Liver (tissue), 8 donors: ENCODE measurements at regions not wholly inside any gene's neighbourhood (a gene's known extent, or its start where the extent isn't known, plus 50 kb on each side); places are given as distances from the start of the nearest gene placed in this dataset.

Experiments
- DNase-seq: peaks from one replicate; pipeline ENCODE4 v3.0.0-alpha.2; 2017; ENCODE audit warnings: low spot score
- H3K27ac ChIP-seq, 2 donors: one replicate each; pipeline ENCODE4 v1.7.0; 2013; ENCODE audit warnings: inconsistent platforms in 2 of 2, low read length in 2 of 2, control low read depth in 1 of 2, low read depth in 1 of 2, mild to moderate bottlenecking in 1 of 2
- H3K27me3 ChIP-seq, 4 donors: one replicate each; pipeline versions ENCODE4 v1.6.1 to v1.7.0; 2013; ENCODE audit warnings: low read length in 3 of 4, inconsistent platforms in 1 of 4, mild to moderate bottlenecking in 1 of 4, moderate library complexity in 1 of 4; ENCODE audit not compliant: control insufficient read depth in 4 of 4, insufficient read depth in 4 of 4
- H3K36me3 ChIP-seq, 4 donors: one replicate each; pipeline versions ENCODE4 v1.6.1 to v1.7.0; 2013; ENCODE audit warnings: low read length in 3 of 4, mild to moderate bottlenecking in 3 of 4, low read depth in 1 of 4, moderate library complexity in 1 of 4; ENCODE audit not compliant: control insufficient read depth in 4 of 4, insufficient read depth in 3 of 4
- H3K4me1 ChIP-seq, 4 donors: one replicate each; pipeline versions ENCODE4 v1.6.1 to v1.7.0; 2013; ENCODE audit warnings: low read length in 3 of 4, mild to moderate bottlenecking in 3 of 4, moderate library complexity in 1 of 4; ENCODE audit not compliant: control insufficient read depth in 4 of 4, insufficient read depth in 4 of 4
- H3K4me3 ChIP-seq, 3 donors: one replicate each; pipeline versions ENCODE4 v1.6.1 to v1.7.0; 2013; ENCODE audit warnings: low read length in 3 of 3, control low read depth in 1 of 3, low read depth in 1 of 3, mild to moderate bottlenecking in 1 of 3
- H3K9ac ChIP-seq, 2 donors: one replicate each; pipeline ENCODE4 v1.7.0; 2013; ENCODE audit warnings: low read length in 2 of 2, mild to moderate bottlenecking in 2 of 2, moderate library complexity in 2 of 2, control low read depth in 1 of 2, low read depth in 1 of 2
- H3K9me3 ChIP-seq, 4 donors: one replicate each; pipeline versions ENCODE4 v1.6.1 to v1.7.0; 2013; ENCODE audit warnings: low read length in 3 of 4; ENCODE audit not compliant: control insufficient read depth in 4 of 4
- EGR1 ChIP-seq, 2 donors: IDR thresholded peaks; 2 replicates each; pipeline ENCODE4 v1.6.1; 2016 to 2018; ENCODE audit warnings: antibody characterized with exemption in 2 of 2, low read depth in 2 of 2
- FOXA2 ChIP-seq: IDR thresholded peaks from 2 replicates; pipeline ENCODE4 v1.6.1; 2016; ENCODE audit warnings: antibody characterized with exemption
- HNF4A ChIP-seq, 2 donors: conservative IDR thresholded peaks; 2 replicates each; pipeline ENCODE4 v1.6.1; 2016; ENCODE audit warnings: antibody characterized with exemption in 2 of 2, mild to moderate bottlenecking in 2 of 2
- HNF4G ChIP-seq: IDR thresholded peaks from 2 replicates; pipeline ENCODE4 v1.6.1; 2016; ENCODE audit warnings: antibody characterized with exemption
- RXRA ChIP-seq, 2 donors: IDR thresholded peaks; 2 replicates each; pipeline ENCODE4 v1.6.1; 2017 to 2018; ENCODE audit warnings: antibody characterized with exemption in 2 of 2, mild to moderate bottlenecking in 1 of 2
- YY1 ChIP-seq: IDR thresholded peaks from 2 replicates; pipeline ENCODE4 v1.6.1; 2016; ENCODE audit warnings: antibody characterized with exemption, mild to moderate bottlenecking
- WGBS: extraction: QIAGEN DNeasy Blood & Tissue Kit; methylation state at CpG from one replicate; pipeline ENCODE4 v1.1.7; 2013; 5-methylcytosine and 5-hydroxymethylcytosine counted together
- TF ChIP-seq, protein P1 (sequence below): IDR thresholded peaks from 2 replicates; pipeline ENCODE4 v1.6.1; 2016; ENCODE audit warnings: antibody characterized with exemption
- TF ChIP-seq, protein P2 (sequence below): fragments of 150-350 bp; IDR thresholded peaks from 2 replicates; pipeline ENCODE4 v1.5.1; 2017; ENCODE audit warnings: improper control_type of control experiment, low read depth, low read length; ENCODE audit not compliant: missing input control
- TF ChIP-seq, protein P3 (sequence below): IDR thresholded peaks from 2 replicates; pipeline ENCODE4 v1.6.1; 2016; ENCODE audit warnings: antibody characterized with exemption, mild to moderate bottlenecking
- TF ChIP-seq, protein P4 (sequence below): IDR thresholded peaks from 2 replicates; pipeline ENCODE4 v1.6.1; 2016; ENCODE audit warnings: antibody characterized with exemption
- TF ChIP-seq, protein P5 (sequence below): IDR thresholded peaks from 2 replicates; pipeline ENCODE4 v1.6.1; 2016; ENCODE audit warnings: antibody characterized with exemption
- donor health status: healthy.
- donor health status: healthy.
- donor health status: healthy.
- donor health status: healthy.
- donor health status: healthy.

DNA sequence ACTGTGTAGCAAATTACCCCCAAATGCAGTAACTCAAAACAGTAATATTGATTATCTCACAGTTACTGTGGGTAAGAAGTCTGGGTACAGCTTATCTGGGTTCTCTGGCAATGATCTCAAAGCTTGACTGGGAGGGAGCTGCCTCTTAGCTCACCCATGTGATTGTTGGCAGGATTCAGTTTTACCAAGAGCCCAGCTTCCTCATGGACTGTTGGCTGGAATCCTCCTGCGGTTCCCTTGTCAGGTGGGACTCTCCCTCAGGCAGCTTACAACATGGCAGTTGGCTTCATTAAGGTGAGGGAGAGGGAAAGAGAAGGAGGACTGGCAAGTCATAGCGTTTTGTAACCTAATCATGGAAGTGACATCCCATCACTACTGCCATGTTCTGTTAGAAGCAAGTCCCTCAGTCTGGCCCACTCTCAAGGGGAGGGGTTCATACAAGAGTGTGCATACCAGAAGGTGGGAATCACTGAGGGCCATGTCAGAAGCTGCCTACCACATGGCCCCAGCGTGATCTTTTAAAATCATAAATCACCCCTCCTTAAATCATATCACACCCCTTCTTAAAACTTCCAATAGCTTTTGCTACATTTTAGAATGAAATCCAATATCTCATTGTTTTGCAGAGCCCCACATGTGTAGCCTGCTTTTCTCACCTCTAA is 108.1 kb downstream of the OLFM4 start:
- Histone ChIP-seq H3K4me3 (no peak overlapping the region), H3K36me3 (no peaks in the 10 kb centered on the region), H3K27ac (no peak overlapping the region), H3K9me3 (peaks cover 0 to 4% (median 0%) of the 10 kb centered on the region in 4 donors), H3K4me1 (no peaks in the 10 kb centered on the region), H3K27me3 (peaks cover 0 to 3% (median 3%) of the 10 kb centered on the region in 4 donors), H3K9ac (no peak overlapping the region)
- no peak for TF ChIP-seq EGR1 (IDR thresholded peaks at IDR 0.05; ENCODE audit: low read depth in 2 of 2)
- TF ChIP-seq, protein P1, sequence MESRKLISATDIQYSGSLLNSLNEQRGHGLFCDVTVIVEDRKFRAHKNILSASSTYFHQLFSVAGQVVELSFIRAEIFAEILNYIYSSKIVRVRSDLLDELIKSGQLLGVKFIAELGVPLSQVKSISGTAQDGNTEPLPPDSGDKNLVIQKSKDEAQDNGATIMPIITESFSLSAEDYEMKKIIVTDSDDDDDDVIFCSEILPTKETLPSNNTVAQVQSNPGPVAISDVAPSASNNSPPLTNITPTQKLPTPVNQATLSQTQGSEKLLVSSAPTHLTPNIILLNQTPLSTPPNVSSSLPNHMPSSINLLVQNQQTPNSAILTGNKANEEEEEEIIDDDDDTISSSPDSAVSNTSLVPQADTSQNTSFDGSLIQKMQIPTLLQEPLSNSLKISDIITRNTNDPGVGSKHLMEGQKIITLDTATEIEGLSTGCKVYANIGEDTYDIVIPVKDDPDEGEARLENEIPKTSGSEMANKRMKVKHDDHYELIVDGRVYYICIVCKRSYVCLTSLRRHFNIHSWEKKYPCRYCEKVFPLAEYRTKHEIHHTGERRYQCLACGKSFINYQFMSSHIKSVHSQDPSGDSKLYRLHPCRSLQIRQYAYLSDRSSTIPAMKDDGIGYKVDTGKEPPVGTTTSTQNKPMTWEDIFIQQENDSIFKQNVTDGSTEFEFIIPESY, result no peak
- WGBS, result 69% methylated on average over 3 of the region's 3 CpGs
- no peak for DNase-seq

DNA sequence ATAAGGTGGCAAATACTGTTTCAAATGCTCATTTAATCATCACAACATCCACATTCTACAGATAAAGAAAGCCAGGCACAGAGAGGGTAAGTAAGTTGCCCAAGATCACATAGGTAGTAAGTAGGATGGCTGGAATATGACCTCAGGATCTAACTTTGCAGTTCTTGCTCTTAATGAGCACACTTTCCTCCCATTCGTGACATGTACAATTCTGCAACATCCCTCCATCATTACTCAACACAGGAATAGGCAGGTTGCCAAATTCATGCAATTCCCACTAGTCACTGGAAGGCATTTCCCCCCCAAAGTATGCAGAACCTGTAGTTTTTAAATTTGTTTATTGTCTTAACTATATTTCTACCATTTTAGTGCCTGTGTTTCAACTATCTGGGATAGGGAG is 109.2 kb downstream of the OLFM4 start:
- peaks cover 0 to 3% (median 3%) of the 10 kb centered on the region in 4 donors for H3K27me3 ChIP-seq
- no peak overlapping the region for H3K4me3 ChIP-seq
- DNase-seq, result no peak
- WGBS, result 16% methylated on average over 1 of the region's 1 CpG
- H3K27ac ChIP-seq, result no peak overlapping the region
- no peaks in the 10 kb centered on the region for H3K36me3 ChIP-seq
- H3K4me1 ChIP-seq, result no peaks in the 10 kb centered on the region
- TF ChIP-seq, protein P2, sequence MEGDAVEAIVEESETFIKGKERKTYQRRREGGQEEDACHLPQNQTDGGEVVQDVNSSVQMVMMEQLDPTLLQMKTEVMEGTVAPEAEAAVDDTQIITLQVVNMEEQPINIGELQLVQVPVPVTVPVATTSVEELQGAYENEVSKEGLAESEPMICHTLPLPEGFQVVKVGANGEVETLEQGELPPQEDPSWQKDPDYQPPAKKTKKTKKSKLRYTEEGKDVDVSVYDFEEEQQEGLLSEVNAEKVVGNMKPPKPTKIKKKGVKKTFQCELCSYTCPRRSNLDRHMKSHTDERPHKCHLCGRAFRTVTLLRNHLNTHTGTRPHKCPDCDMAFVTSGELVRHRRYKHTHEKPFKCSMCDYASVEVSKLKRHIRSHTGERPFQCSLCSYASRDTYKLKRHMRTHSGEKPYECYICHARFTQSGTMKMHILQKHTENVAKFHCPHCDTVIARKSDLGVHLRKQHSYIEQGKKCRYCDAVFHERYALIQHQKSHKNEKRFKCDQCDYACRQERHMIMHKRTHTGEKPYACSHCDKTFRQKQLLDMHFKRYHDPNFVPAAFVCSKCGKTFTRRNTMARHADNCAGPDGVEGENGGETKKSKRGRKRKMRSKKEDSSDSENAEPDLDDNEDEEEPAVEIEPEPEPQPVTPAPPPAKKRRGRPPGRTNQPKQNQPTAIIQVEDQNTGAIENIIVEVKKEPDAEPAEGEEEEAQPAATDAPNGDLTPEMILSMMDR, result no peak
- TF ChIP-seq, protein P3, sequence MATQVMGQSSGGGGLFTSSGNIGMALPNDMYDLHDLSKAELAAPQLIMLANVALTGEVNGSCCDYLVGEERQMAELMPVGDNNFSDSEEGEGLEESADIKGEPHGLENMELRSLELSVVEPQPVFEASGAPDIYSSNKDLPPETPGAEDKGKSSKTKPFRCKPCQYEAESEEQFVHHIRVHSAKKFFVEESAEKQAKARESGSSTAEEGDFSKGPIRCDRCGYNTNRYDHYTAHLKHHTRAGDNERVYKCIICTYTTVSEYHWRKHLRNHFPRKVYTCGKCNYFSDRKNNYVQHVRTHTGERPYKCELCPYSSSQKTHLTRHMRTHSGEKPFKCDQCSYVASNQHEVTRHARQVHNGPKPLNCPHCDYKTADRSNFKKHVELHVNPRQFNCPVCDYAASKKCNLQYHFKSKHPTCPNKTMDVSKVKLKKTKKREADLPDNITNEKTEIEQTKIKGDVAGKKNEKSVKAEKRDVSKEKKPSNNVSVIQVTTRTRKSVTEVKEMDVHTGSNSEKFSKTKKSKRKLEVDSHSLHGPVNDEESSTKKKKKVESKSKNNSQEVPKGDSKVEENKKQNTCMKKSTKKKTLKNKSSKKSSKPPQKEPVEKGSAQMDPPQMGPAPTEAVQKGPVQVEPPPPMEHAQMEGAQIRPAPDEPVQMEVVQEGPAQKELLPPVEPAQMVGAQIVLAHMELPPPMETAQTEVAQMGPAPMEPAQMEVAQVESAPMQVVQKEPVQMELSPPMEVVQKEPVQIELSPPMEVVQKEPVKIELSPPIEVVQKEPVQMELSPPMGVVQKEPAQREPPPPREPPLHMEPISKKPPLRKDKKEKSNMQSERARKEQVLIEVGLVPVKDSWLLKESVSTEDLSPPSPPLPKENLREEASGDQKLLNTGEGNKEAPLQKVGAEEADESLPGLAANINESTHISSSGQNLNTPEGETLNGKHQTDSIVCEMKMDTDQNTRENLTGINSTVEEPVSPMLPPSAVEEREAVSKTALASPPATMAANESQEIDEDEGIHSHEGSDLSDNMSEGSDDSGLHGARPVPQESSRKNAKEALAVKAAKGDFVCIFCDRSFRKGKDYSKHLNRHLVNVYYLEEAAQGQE, result no peak
- TF ChIP-seq HNF4G, result no peak
- TF ChIP-seq, protein P4, sequence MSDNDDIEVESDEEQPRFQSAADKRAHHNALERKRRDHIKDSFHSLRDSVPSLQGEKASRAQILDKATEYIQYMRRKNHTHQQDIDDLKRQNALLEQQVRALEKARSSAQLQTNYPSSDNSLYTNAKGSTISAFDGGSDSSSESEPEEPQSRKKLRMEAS, result no peak
- TF ChIP-seq FOXA2, result no peak
- no peak for TF ChIP-seq HNF4A (conservative IDR thresholded peaks at IDR 0.05)
- TF ChIP-seq, protein P5, sequence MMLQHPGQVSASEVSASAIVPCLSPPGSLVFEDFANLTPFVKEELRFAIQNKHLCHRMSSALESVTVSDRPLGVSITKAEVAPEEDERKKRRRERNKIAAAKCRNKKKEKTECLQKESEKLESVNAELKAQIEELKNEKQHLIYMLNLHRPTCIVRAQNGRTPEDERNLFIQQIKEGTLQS, result no peak
- TF ChIP-seq, protein P1, result no peak
- TF ChIP-seq RXRA (IDR thresholded peaks at IDR 0.05), result no peak
- TF ChIP-seq YY1, result no peak
- H3K9me3 ChIP-seq, result peaks cover 0 to 4% (median 0%) of the 10 kb centered on the region in 4 donors
- no peak overlapping the region for H3K9ac ChIP-seq
